Spleen (tissue), 7 donors: ENCODE measurements at regions not wholly inside any gene's neighbourhood (a gene's known extent, or its start where the extent isn't known, plus 50 kb on each side); places are given as distances from the start of the nearest gene placed in this dataset.

ENCODE experiments used
- CTCF ChIP-seq, 11 experiments: fragments of 200-600 bp in 7 of 11; fragments of 450-650 bp in 4 of 11; sonication (generic) in 4 of 11; IDR thresholded peaks in 8 of 11; conservative IDR thresholded peaks in 3 of 11; 1 replicate in 7 of 11; 2 replicates in 4 of 11; pipeline versions ENCODE4 v1.4.0 to v1.8.0; 2016 to 2021; ENCODE audit warnings: antibody characterized with exemption in 11 of 11, inconsistent platforms in 4 of 11, mild to moderate bottlenecking in 1 of 11
- POLR2A ChIP-seq, 3 donors: fragments of 450-650 bp; IDR thresholded peaks; one replicate each; pipeline ENCODE4 v1.5.1; 2017; ENCODE audit warnings: antibody characterized with exemption in 3 of 3, mild to moderate bottlenecking in 1 of 3
- POLR2AphosphoS5 ChIP-seq, 3 donors: sonication (generic); formaldehyde crosslinking; IDR thresholded peaks; one replicate each; pipeline ENCODE4 v1.5.1; 2017; ENCODE audit warnings: antibody characterized with exemption in 3 of 3
- donor health status: DM: no; HTN: no; CAD: no; lungs with moderate emphysema.
- donor health status: DM: no; HTN: no; CAD: no.
- donor health status: DM: no; HTN: no; CAD: no.

DNA sequence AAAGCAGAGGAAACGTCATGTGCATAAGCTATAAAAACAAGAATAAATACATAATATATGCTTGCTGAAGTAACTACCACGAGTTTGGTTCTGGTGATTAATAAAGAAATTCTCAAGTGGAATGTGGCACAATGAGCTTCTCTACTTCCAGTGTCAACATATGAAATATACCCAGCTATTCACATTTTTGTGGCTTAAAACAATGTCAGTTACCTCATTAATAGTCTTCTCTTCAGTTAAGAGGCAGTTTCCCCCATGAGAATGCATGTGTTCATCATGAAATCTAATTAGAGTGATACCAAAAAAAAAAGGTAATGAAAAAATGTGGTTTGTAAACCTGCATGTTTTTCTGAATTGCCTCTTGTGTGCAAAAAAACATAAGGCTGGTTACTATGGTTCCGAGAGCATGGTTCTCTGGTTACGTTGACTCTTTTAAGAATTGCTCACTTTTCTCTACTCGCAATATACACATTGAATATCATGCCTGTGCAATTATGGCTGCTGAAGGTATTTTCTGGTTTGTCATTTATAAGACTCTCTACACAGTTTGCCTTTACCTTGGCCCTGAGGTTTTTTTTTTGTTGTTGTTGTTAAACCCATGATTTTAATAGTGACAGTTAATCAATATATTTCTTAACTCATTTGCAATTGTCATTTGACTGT lies 108.2 kb downstream of the PCDH7 start:
- TF ChIP-seq POLR2A (IDR thresholded peaks at IDR 0.05) (no peak), CTCF (IDR thresholded peaks at IDR 0.05 in 8 of 11, conservative IDR thresholded peaks at IDR 0.05 in 3 of 11) (no peak), POLR2AphosphoS5 (IDR thresholded peaks at IDR 0.05) (no peak)
